GM12891 (cell line): ENCODE measurements at regions not wholly inside any gene's neighbourhood (a gene's known extent, or its start where the extent isn't known, plus 50 kb on each side); places are given as distances from the start of the nearest gene placed in this dataset.
"Not testable (repeated sequence)": the region's sequence is repeated elsewhere in the genome, so short reads cannot be mapped to it uniquely, and the experiment has no call there.

Experiments
- POLR2A ChIP-seq: IDR thresholded peaks from 2 replicates; pipeline ENCODE4 v1.6.1; 2011; ENCODE audit warnings: low read depth, low read length, control low read depth
- POLR2AphosphoS5 ChIP-seq: IDR thresholded peaks from 2 replicates; pipeline ENCODE4 v1.6.1; 2011; ENCODE audit warnings: low read depth, low read length, control low read depth

DNA sequence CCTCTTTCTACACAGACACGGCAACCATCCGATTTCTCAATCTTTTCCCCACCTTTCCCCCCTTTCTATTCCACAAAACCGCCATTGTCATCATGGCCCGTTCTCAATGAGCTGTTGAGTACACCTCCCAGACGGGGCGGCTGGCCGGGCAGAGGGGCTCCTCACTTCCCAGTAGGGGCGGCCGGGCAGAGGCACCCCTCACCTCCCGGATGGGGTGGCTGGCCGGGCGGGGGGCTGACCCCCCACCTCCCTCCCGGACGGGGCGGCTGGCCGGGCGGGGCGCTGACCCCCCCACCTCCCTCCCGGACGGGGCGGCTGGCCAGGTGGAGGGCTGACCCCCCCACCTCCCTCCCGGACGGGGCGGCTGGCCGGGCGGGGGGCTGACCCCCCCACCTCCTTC is 168.0 kb upstream of the SPRED2 start:
- not testable (repeated sequence) for TF ChIP-seq POLR2A, POLR2AphosphoS5
